Hepatocyte (in vitro differentiated cells): ENCODE measurements at regions not wholly inside any gene's neighbourhood (a gene's known extent, or its start where the extent isn't known, plus 50 kb on each side); places are given as distances from the start of the nearest gene placed in this dataset.

ENCODE experiments used
- DNase-seq: peaks from one replicate; pipeline ENCODE4 v3.0.0-alpha.2; 2016; ENCODE audit warnings: low spot score
- H2AFZ ChIP-seq: fragments of 200-600 bp; sonication (generic); 2 replicates; pipeline ENCODE4 v1.6.0; 2016; ENCODE audit warnings: antibody characterized with exemption, mild to moderate bottlenecking
- H3K27ac ChIP-seq: fragments of 200-600 bp; sonication (generic); 2 replicates; pipeline ENCODE4 v1.5.1; 2016; ENCODE audit warnings: mild to moderate bottlenecking
- H3K27me3 ChIP-seq: fragments of 200-600 bp; sonication (generic); 2 replicates; pipeline ENCODE4 v1.6.1; 2016
- H3K36me3 ChIP-seq: fragments of 200-600 bp; sonication (generic); replicated peaks from 2 replicates; pipeline ENCODE4 v1.5.1; 2016; ENCODE audit warnings: low read depth; ENCODE audit not compliant: insufficient read depth
- H3K4me1 ChIP-seq: fragments of 200-600 bp; sonication (generic); 2 replicates; pipeline ENCODE4 v1.5.1; 2016; ENCODE audit warnings: mild to moderate bottlenecking, moderate library complexity; ENCODE audit not compliant: insufficient read depth
- H3K4me2 ChIP-seq: fragments of 200-600 bp; sonication (generic); 2 replicates; pipeline ENCODE4 v1.6.0; 2016
- H3K4me3 ChIP-seq: fragments of 200-600 bp; sonication (generic); 2 replicates; pipeline ENCODE4 v1.5.1; 2016; ENCODE audit warnings: mild to moderate bottlenecking
- H3K79me2 ChIP-seq: fragments of 200-600 bp; sonication (generic); 2 replicates; pipeline ENCODE4 v1.6.0; 2017; ENCODE audit warnings: mild to moderate bottlenecking
- H3K9me2 ChIP-seq: fragments of 200-600 bp; sonication (generic); replicated peaks from 2 replicates; pipeline ENCODE4 v1.6.0; 2017; ENCODE audit warnings: mild to moderate bottlenecking; ENCODE audit not compliant: insufficient read depth
- H3K9me3 ChIP-seq: fragments of 200-600 bp; sonication (generic); 2 replicates; pipeline ENCODE4 v1.5.1; 2016; ENCODE audit warnings: low read depth, mild to moderate bottlenecking
- H4K20me1 ChIP-seq: fragments of 200-600 bp; sonication (generic); 2 replicates; pipeline ENCODE4 v1.6.0; 2016; ENCODE audit warnings: mild to moderate bottlenecking; ENCODE audit not compliant: insufficient read depth, poor library complexity, severe bottlenecking
- EZH2 ChIP-seq: fragments of 200-600 bp; sonication (generic); IDR thresholded peaks from 2 replicates; pipeline ENCODE4 v1.6.1; 2016; ENCODE audit warnings: antibody characterized with exemption, mild to moderate bottlenecking, borderline replicate concordance
- EZH2phosphoT487 ChIP-seq: fragments of 200-600 bp; sonication (generic); IDR thresholded peaks from one replicate; pipeline ENCODE4 v1.6.1; 2018; ENCODE audit warnings: antibody characterized with exemption, mild to moderate bottlenecking, low read depth, moderate library complexity; ENCODE audit not compliant: unreplicated experiment, severe bottlenecking
- WGBS: methylation state at CpG from one replicate; pipeline ENCODE4 v1.1.6; 2016; ENCODE audit warnings: low lambda C conversion rate; ENCODE audit errors: missing lambda C conversion rate; 5-methylcytosine and 5-hydroxymethylcytosine counted together
- TF ChIP-seq, protein P1 (sequence below): fragments of 200-600 bp; sonication (generic); IDR thresholded peaks from 2 replicates; pipeline ENCODE4 v1.5.1; 2016; ENCODE audit warnings: antibody characterized with exemption, mild to moderate bottlenecking; ENCODE audit not compliant: poor library complexity

DNA sequence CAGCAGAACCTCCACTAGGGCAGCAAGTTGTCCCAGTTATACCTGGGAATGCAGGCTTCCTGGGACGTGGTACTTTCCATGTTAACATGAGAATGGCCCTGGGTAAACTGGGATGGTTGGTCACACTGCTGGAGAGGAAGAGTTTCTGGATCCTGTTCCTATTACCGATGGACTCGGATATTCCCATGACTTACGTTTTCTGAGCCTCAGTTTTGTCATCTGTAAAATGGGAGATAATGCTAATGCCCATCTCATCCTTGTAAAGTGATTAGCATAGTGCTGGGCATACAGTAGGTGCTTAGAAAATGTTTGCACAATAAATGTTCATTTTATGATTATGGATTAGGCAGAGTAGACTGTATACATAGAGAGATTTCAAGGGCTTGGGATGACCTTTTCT lies 280.9 kb upstream of the EEF2KMT start:
- Histone ChIP-seq H3K27me3 (no peaks in the 10 kb centered on the region), H3K4me1 (no peaks in the 10 kb centered on the region), H3K4me2 (no peak overlapping the region), H4K20me1 (no peaks in the 10 kb centered on the region), H3K9me3 (no peaks in the 10 kb centered on the region), H3K36me3 (no peaks in the 10 kb centered on the region), H3K79me2 (no peaks in the 10 kb centered on the region), H2AFZ (no peak overlapping the region), H3K27ac (no peak overlapping the region), H3K4me3 (no peak overlapping the region), H3K9me2 (no peaks in the 10 kb centered on the region)
- TF ChIP-seq, protein P1, sequence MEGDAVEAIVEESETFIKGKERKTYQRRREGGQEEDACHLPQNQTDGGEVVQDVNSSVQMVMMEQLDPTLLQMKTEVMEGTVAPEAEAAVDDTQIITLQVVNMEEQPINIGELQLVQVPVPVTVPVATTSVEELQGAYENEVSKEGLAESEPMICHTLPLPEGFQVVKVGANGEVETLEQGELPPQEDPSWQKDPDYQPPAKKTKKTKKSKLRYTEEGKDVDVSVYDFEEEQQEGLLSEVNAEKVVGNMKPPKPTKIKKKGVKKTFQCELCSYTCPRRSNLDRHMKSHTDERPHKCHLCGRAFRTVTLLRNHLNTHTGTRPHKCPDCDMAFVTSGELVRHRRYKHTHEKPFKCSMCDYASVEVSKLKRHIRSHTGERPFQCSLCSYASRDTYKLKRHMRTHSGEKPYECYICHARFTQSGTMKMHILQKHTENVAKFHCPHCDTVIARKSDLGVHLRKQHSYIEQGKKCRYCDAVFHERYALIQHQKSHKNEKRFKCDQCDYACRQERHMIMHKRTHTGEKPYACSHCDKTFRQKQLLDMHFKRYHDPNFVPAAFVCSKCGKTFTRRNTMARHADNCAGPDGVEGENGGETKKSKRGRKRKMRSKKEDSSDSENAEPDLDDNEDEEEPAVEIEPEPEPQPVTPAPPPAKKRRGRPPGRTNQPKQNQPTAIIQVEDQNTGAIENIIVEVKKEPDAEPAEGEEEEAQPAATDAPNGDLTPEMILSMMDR, result no peak
- no peak for TF ChIP-seq EZH2phosphoT487
- no peak for TF ChIP-seq EZH2
- 87% methylated on average over 4 of the region's 4 CpGs for WGBS
- no peak for DNase-seq

DNA sequence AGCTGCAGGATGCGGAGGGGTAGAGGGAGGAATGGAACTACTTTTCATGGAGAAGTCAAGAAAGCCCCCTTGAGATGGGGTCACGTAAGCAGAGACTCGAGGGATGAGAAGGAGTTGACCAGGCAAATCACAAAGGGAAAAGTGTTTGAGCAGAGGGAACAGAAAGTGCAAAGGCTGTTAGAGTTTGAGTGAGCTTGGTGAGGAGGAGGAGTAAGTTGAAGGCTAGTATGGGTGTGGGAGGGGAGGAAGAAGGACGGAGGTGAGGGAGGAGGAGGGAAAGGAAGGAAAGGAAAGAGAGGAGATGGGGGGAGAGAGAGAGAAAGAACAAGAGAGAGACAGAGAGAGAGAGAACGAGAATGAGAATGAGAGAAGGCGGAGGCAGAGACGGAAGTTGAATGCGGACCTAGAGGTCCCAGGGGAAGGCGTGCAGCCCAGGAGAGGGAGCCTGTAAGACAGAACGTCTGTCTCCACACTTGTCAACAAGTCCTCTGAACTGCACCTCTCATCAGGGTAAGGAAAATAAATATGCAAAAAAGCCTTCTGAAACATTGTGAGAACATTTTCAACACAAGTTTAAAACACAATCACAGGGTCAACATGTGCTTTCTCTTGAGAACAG lies 279.8 kb upstream of the EEF2KMT start:
- no peaks in the 10 kb centered on the region for H3K9me3 ChIP-seq
- no peaks in the 10 kb centered on the region for H3K9me2 ChIP-seq
- H3K27ac ChIP-seq, result no peak overlapping the region
- H3K4me1 ChIP-seq, result no peaks in the 10 kb centered on the region
- no peaks in the 10 kb centered on the region for H3K79me2 ChIP-seq
- no peak overlapping the region for H3K4me2 ChIP-seq
- H4K20me1 ChIP-seq, result no peaks in the 10 kb centered on the region
- H3K27me3 ChIP-seq, result no peaks in the 10 kb centered on the region
- H3K4me3 ChIP-seq, result no peak overlapping the region
- 71% methylated on average over 10 of the region's 10 CpGs for WGBS
- no peak overlapping the region for H2AFZ ChIP-seq
- no peak for DNase-seq
- TF ChIP-seq EZH2, result no peak
- TF ChIP-seq, protein P1, result no peak
- no peak for TF ChIP-seq EZH2phosphoT487
- H3K36me3 ChIP-seq, result no peaks in the 10 kb centered on the region

DNA sequence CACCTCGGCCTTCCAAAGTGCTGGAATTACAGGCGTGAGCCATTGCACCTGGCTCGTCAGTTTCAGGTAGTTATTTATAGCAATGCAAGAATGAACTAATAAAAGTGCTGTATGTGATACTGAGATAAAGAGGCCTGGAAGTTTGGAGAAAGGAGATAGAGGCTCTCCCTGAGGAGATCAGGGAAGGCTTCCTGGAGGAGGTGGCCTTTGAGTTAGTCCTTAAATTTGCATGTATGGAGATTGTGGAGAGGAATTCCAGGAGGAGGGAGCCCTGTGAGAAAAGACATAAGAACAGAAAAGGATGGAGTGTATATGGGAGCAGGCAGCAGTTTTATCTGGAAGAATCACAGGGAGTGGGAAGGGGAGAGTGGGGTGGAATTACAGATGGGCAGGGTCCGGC lies 276.6 kb upstream of the EEF2KMT start:
- H3K36me3 ChIP-seq, result no peaks in the 10 kb centered on the region

More for the DNA sequence above, 276.6 kb upstream of the EEF2KMT start:
- H2AFZ ChIP-seq, result no peak overlapping the region
- TF ChIP-seq, protein P1, result no peak
- H3K27me3 ChIP-seq, result no peaks in the 10 kb centered on the region
- H3K4me2 ChIP-seq, result no peak overlapping the region
- no peaks in the 10 kb centered on the region for H3K4me1 ChIP-seq
- H3K9me3 ChIP-seq, result no peaks in the 10 kb centered on the region
- no peaks in the 10 kb centered on the region for H4K20me1 ChIP-seq
- WGBS, result 85% methylated on average over 4 of the region's 4 CpGs
- no peaks in the 10 kb centered on the region for H3K9me2 ChIP-seq
- DNase-seq, result no peak
- no peak overlapping the region for H3K4me3 ChIP-seq
- H3K27ac ChIP-seq, result no peak overlapping the region
- no peaks in the 10 kb centered on the region for H3K79me2 ChIP-seq
